GM23338 (cell line): ENCODE measurements at regions not wholly inside any gene's neighbourhood (a gene's known extent, or its start where the extent isn't known, plus 50 kb on each side); places are given as distances from the start of the nearest gene placed in this dataset.

Source experiments
- ATAC-seq: fragments of 200-7000 bp; cut with Tn5 transposase; 3 replicates; pipeline ENCODE4 v1.9.1; 2020
- DNase-seq: peaks from one replicate; pipeline ENCODE4 v3.0.0-alpha.2; 2015; ENCODE audit warnings: low spot score
- H2AFZ ChIP-seq: fragments of 200-600 bp; sonication (generic); 2 replicates; pipeline ENCODE4 v1.8.0; 2016; ENCODE audit warnings: antibody characterized with exemption, mild to moderate bottlenecking, moderate library complexity
- H3F3A ChIP-seq: fragments of 200-600 bp; sonication (generic); replicated peaks from 2 replicates; pipeline ENCODE4 v1.8.0; 2017; ENCODE audit warnings: antibody characterized with exemption, mixed run types, low read depth
- H3K27ac ChIP-seq: fragments of 200-600 bp; sonication (generic); 2 replicates; pipeline ENCODE4 v1.6.1; 2016; ENCODE audit warnings: low read depth
- H3K27me3 ChIP-seq: fragments of 200-600 bp; sonication (generic); 2 replicates; pipeline ENCODE4 v1.8.0; 2016; ENCODE audit warnings: mild to moderate bottlenecking, mixed run types, moderate library complexity; ENCODE audit not compliant: insufficient read depth
- H3K36me3 ChIP-seq: fragments of 200-600 bp; sonication (generic); 2 replicates; pipeline ENCODE4 v1.8.0; 2016; ENCODE audit warnings: mild to moderate bottlenecking; ENCODE audit not compliant: insufficient read depth
- H3K4me1 ChIP-seq: fragments of 200-600 bp; sonication (generic); 2 replicates; pipeline ENCODE4 v1.8.0; 2016; ENCODE audit warnings: mild to moderate bottlenecking, moderate library complexity; ENCODE audit not compliant: insufficient read depth
- H3K4me2 ChIP-seq: fragments of 200-600 bp; sonication (generic); 2 replicates; pipeline ENCODE4 v1.7.1; 2017; ENCODE audit warnings: mixed run types
- H3K4me3 ChIP-seq: fragments of 200-600 bp; sonication (generic); 2 replicates; pipeline ENCODE4 v1.6.1; 2016; ENCODE audit warnings: mixed run types
- H3K79me2 ChIP-seq: fragments of 200-600 bp; sonication (generic); replicated peaks from 2 replicates; pipeline ENCODE4 v1.8.0; 2017; ENCODE audit warnings: mild to moderate bottlenecking; ENCODE audit not compliant: insufficient read depth
- H3K9me2 ChIP-seq: fragments of 200-600 bp; sonication (generic); 2 replicates; pipeline ENCODE4 v1.8.0; 2017; ENCODE audit not compliant: insufficient read depth
- H4K20me1 ChIP-seq: fragments of 200-600 bp; sonication (generic); replicated peaks from 2 replicates; pipeline ENCODE4 v1.8.0; 2017; ENCODE audit warnings: mild to moderate bottlenecking; ENCODE audit not compliant: insufficient read depth
- H3K27ac Mint-ChIP-seq: 2 replicates; pipeline ENCODE4 v1.8.0; 2020; ENCODE audit warnings: inconsistent platforms, mild to moderate bottlenecking, moderate library complexity, mixed read lengths
- H3K27me3 Mint-ChIP-seq: 3 replicates; pipeline ENCODE4 v1.8.0; 2022; ENCODE audit warnings: low read depth, mild to moderate bottlenecking, moderate library complexity, mixed read lengths, inconsistent platforms; ENCODE audit not compliant: insufficient read depth, poor library complexity
- H3K36me3 Mint-ChIP-seq: 3 replicates; pipeline ENCODE4 v1.8.0; 2021; ENCODE audit warnings: low read depth, mild to moderate bottlenecking, inconsistent platforms, moderate library complexity, mixed read lengths
- H3K4me1 Mint-ChIP-seq: 3 replicates; pipeline ENCODE4 v1.8.0; 2020; ENCODE audit warnings: mild to moderate bottlenecking, inconsistent platforms, mixed read lengths
- H3K4me3 Mint-ChIP-seq: 3 replicates; pipeline ENCODE4 v1.8.0; 2021; ENCODE audit warnings: moderate library complexity, mild to moderate bottlenecking, inconsistent platforms, mixed read lengths
- H3K9me3 Mint-ChIP-seq: 3 replicates; pipeline ENCODE4 v1.8.0; 2020; ENCODE audit warnings: moderate library complexity, mild to moderate bottlenecking, inconsistent platforms, mixed read lengths
- CREB1 ChIP-seq: fragments of 250-450 bp; sonication (Bioruptor Pico); IDR thresholded peaks from 2 replicates; pipeline ENCODE4 v1.5.0; 2020; ENCODE audit warnings: low read depth, mild to moderate bottlenecking, moderate library complexity
- EZH2 ChIP-seq: fragments of 200-600 bp; sonication (generic); IDR thresholded peaks from one replicate; pipeline ENCODE4 v1.8.0; 2017; ENCODE audit warnings: antibody characterized with exemption, mild to moderate bottlenecking, low read depth; ENCODE audit not compliant: unreplicated experiment
- EZH2phosphoT487 ChIP-seq: fragments of 200-600 bp; sonication (generic); IDR thresholded peaks from one replicate; pipeline ENCODE4 v1.8.1; 2018; ENCODE audit warnings: antibody characterized with exemption; ENCODE audit not compliant: unreplicated experiment
- JUNB ChIP-seq: IDR thresholded peaks from one replicate; pipeline ENCODE4 v1.6.1; 2016; ENCODE audit warnings: antibody characterized with exemption; ENCODE audit not compliant: unreplicated experiment
- NANOG ChIP-seq: IDR thresholded peaks from 2 replicates; pipeline ENCODE4 v1.6.1; 2016; ENCODE audit warnings: antibody characterized with exemption, borderline replicate concordance
- STAT1 ChIP-seq: IDR thresholded peaks from one replicate; pipeline ENCODE4 v1.6.1; 2016; ENCODE audit warnings: antibody characterized with exemption; ENCODE audit not compliant: unreplicated experiment
- ZNF331 ChIP-seq: fragments of 250-450 bp; sonication (Bioruptor Pico); IDR thresholded peaks from 2 replicates; pipeline ENCODE4 v1.5.0; 2020; ENCODE audit warnings: low read depth, mild to moderate bottlenecking, moderate library complexity
- TF ChIP-seq, protein P1 (sequence below), 2 experiments: fragments of 200-600 bp in 1 of 2; sonication (generic) in 1 of 2; conservative IDR thresholded peaks; 2 replicates each; pipeline versions ENCODE4 v1.5.1 to v1.6.1; 2016 to 2017; ENCODE audit warnings: antibody characterized with exemption in 2 of 2, low read depth in 2 of 2, mild to moderate bottlenecking in 2 of 2, moderate library complexity in 1 of 2
- TF ChIP-seq, protein P2 (sequence below): IDR thresholded peaks from 2 replicates; pipeline ENCODE4 v1.6.1; 2016; ENCODE audit warnings: antibody characterized with exemption
- TF ChIP-seq, protein P3 (sequence below): IDR thresholded peaks from one replicate; pipeline ENCODE4 v1.6.1; 2018; ENCODE audit warnings: antibody characterized with exemption; ENCODE audit not compliant: unreplicated experiment

DNA sequence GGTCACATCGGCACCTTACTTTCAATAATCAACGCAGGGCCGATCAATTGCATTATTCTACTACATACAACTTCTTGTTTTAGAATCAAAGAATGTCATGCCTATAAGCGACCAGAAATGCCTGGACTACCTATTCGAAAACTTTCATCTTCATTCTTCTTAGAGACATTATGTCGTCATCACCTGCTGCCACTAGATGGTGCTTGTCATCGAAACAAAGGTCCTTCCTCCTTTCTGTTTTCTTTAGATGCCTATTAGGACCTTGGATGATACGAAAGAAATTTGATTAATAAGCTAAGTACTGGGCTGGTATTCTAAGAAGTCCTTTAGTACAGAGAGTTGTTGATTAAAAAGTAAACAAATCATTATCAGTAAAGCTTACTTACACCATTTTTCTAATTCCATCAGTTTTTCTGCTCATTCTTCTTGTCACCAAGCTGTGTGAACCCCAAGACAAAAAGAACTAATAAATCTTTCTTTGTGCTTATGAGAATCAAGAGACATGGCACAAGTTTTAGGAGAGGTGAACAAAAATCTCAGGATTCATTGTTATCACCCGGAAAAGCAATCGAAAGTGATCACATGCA, 154.5 kb upstream of the SLC4A4 start:
- Histone ChIP-seq H3K27ac (no peak overlapping the region), H3K4me2 (no peak overlapping the region), H3K4me3 (no peak overlapping the region), H2AFZ (no peak overlapping the region), H3K9me2 (no peaks in the 10 kb centered on the region), H3F3A (no peaks in the 10 kb centered on the region), H4K20me1 (no peaks in the 10 kb centered on the region), H3K27me3 (peaks cover 40% of the 10 kb centered on the region), H3K4me1 (peaks cover 5% of the 10 kb centered on the region), H3K79me2 (no peaks in the 10 kb centered on the region), H3K36me3 (no peaks in the 10 kb centered on the region)
- no peaks in the 10 kb centered on the region; the same call in 2 of the 3 replicates for H3K36me3 Mint-ChIP-seq
- no peaks in the 10 kb centered on the region for H3K9me3 Mint-ChIP-seq
- peaks cover 10% of the 10 kb centered on the region for H3K4me1 Mint-ChIP-seq
- no peak overlapping the region for H3K4me3 Mint-ChIP-seq
- ATAC-seq = no peak
- TF ChIP-seq CREB1 (CRISPR knock-in tag) (peak; percentile 86), NANOG (no peak)
- TF ChIP-seq, protein P1, sequence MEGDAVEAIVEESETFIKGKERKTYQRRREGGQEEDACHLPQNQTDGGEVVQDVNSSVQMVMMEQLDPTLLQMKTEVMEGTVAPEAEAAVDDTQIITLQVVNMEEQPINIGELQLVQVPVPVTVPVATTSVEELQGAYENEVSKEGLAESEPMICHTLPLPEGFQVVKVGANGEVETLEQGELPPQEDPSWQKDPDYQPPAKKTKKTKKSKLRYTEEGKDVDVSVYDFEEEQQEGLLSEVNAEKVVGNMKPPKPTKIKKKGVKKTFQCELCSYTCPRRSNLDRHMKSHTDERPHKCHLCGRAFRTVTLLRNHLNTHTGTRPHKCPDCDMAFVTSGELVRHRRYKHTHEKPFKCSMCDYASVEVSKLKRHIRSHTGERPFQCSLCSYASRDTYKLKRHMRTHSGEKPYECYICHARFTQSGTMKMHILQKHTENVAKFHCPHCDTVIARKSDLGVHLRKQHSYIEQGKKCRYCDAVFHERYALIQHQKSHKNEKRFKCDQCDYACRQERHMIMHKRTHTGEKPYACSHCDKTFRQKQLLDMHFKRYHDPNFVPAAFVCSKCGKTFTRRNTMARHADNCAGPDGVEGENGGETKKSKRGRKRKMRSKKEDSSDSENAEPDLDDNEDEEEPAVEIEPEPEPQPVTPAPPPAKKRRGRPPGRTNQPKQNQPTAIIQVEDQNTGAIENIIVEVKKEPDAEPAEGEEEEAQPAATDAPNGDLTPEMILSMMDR (conservative IDR thresholded peaks at IDR 0.05; ENCODE audit: low read depth in 2 of 2) = peak; percentile 72 to 82
- peaks cover 22% of the 10 kb centered on the region for H3K27me3 Mint-ChIP-seq
- H3K27ac Mint-ChIP-seq = no peak overlapping the region
- DNase-seq = peak; percentile 84

DNA sequence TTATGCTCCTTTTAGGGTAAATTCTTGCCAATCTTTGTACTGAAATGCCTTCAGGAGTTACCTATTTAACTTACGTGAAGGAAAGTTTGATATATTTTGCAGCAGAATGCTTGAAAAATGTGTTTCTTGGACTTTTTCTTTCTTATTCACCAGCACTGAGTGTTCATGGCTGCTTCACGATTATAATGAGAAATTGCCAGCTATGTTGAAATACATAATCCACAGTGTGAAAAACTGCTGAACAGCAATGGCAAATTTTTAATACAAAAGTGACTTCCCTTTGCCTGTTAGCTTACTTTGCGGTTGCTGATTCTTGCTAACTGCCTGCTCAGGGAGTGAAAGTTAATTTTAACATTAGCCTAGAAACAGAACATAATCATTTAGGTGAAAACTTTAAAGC, 153.8 kb upstream of the SLC4A4 start:
- peaks cover 46% of the 10 kb centered on the region for H3K27me3 ChIP-seq
- H3K79me2 ChIP-seq = no peaks in the 10 kb centered on the region
- Mint-ChIP-seq H3K27ac (no peak overlapping the region), H3K36me3 (no peaks in the 10 kb centered on the region; the same call in 2 of the 3 replicates), H3K4me1 (peaks cover 13% of the 10 kb centered on the region), H3K27me3 (peaks cover 22% of the 10 kb centered on the region), H3K9me3 (no peaks in the 10 kb centered on the region), H3K4me3 (no peak overlapping the region)
- no peaks in the 10 kb centered on the region for H3K36me3 ChIP-seq
- peaks cover 5% of the 10 kb centered on the region for H3K4me1 ChIP-seq
- no peaks in the 10 kb centered on the region for H4K20me1 ChIP-seq
- H3K9me2 ChIP-seq = no peaks in the 10 kb centered on the region
- no peak overlapping the region for H2AFZ ChIP-seq
- H3F3A ChIP-seq = no peaks in the 10 kb centered on the region
- H3K4me3 ChIP-seq = no peak overlapping the region
- ATAC-seq (no peak), DNase-seq (no peak)
- no peak overlapping the region for H3K27ac ChIP-seq
- no peak overlapping the region for H3K4me2 ChIP-seq
- no peak for TF ChIP-seq EZH2phosphoT487
- TF ChIP-seq JUNB = no peak
- TF ChIP-seq, protein P2, sequence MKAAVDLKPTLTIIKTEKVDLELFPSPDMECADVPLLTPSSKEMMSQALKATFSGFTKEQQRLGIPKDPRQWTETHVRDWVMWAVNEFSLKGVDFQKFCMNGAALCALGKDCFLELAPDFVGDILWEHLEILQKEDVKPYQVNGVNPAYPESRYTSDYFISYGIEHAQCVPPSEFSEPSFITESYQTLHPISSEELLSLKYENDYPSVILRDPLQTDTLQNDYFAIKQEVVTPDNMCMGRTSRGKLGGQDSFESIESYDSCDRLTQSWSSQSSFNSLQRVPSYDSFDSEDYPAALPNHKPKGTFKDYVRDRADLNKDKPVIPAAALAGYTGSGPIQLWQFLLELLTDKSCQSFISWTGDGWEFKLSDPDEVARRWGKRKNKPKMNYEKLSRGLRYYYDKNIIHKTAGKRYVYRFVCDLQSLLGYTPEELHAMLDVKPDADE = no peak
- no peak for TF ChIP-seq STAT1
- no peak for TF ChIP-seq EZH2
- TF ChIP-seq, protein P3, sequence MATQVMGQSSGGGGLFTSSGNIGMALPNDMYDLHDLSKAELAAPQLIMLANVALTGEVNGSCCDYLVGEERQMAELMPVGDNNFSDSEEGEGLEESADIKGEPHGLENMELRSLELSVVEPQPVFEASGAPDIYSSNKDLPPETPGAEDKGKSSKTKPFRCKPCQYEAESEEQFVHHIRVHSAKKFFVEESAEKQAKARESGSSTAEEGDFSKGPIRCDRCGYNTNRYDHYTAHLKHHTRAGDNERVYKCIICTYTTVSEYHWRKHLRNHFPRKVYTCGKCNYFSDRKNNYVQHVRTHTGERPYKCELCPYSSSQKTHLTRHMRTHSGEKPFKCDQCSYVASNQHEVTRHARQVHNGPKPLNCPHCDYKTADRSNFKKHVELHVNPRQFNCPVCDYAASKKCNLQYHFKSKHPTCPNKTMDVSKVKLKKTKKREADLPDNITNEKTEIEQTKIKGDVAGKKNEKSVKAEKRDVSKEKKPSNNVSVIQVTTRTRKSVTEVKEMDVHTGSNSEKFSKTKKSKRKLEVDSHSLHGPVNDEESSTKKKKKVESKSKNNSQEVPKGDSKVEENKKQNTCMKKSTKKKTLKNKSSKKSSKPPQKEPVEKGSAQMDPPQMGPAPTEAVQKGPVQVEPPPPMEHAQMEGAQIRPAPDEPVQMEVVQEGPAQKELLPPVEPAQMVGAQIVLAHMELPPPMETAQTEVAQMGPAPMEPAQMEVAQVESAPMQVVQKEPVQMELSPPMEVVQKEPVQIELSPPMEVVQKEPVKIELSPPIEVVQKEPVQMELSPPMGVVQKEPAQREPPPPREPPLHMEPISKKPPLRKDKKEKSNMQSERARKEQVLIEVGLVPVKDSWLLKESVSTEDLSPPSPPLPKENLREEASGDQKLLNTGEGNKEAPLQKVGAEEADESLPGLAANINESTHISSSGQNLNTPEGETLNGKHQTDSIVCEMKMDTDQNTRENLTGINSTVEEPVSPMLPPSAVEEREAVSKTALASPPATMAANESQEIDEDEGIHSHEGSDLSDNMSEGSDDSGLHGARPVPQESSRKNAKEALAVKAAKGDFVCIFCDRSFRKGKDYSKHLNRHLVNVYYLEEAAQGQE = no peak
- no peak for TF ChIP-seq ZNF331
- no peak for TF ChIP-seq NANOG
